ENCODE measurements at regions not wholly inside any gene's neighbourhood (a gene's known extent, or its start where the extent isn't known, plus 50 kb on each side); places are given as distances from the start of the nearest gene placed in this dataset.

DNA sequence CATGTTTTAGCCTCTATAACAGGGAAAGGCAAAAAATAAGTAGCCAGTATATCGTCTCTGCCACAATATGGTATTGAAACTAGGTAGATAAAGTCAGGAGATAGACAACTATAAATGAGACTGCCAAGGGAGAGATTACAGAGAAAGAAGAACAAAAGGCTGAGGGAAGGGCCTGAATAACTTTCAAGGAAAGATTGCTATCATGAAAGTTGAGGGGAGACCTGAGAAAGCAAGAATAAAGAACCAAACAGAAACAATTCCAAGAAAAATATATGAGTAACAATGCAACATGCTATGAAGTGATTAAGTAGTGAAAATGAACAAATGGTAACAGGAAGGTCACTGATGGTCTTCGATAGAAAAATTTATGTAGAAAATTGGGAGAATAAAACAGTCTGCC lies 690.1 kb downstream of the METTL15 start:
- Histone ChIP-seq H3K4me3 (no peak overlapping the region), H3K9me3 (ENCODE audit: control insufficient read depth in 4 of 4, insufficient read depth in 3 of 4, low read length in 3 of 4) (peaks cover 0 to 4% (median 0%) of the 10 kb centered on the region in 4 donors), H3K4me1 (ENCODE audit: control insufficient read depth in 5 of 5, insufficient read depth in 5 of 5, low read length in 5 of 5) (no peaks in the 10 kb centered on the region), H3K27me3 (ENCODE audit: control insufficient read depth in 3 of 3, insufficient read depth in 3 of 3, low read length in 2 of 3) (no peaks in the 10 kb centered on the region), H3K9ac (ENCODE audit: insufficient read depth in 1 of 2, low read length in 2 of 2) (no peak overlapping the region), H3K27ac (ENCODE audit: low read depth in 1 of 2, low read length in 1 of 2) (no peak overlapping the region), H3K36me3 (ENCODE audit: control insufficient read depth in 4 of 4, insufficient read depth in 4 of 4, low read length in 4 of 4) (no peaks in the 10 kb centered on the region)
- WGBS, 2 donors, result 74 to 81% methylated on average over 2 of the region's 2 CpGs
- DNase-seq, result no peak
- ATAC-seq (ENCODE audit: insufficient read depth, low FRiP score), result no peak
- TF ChIP-seq, protein P1, sequence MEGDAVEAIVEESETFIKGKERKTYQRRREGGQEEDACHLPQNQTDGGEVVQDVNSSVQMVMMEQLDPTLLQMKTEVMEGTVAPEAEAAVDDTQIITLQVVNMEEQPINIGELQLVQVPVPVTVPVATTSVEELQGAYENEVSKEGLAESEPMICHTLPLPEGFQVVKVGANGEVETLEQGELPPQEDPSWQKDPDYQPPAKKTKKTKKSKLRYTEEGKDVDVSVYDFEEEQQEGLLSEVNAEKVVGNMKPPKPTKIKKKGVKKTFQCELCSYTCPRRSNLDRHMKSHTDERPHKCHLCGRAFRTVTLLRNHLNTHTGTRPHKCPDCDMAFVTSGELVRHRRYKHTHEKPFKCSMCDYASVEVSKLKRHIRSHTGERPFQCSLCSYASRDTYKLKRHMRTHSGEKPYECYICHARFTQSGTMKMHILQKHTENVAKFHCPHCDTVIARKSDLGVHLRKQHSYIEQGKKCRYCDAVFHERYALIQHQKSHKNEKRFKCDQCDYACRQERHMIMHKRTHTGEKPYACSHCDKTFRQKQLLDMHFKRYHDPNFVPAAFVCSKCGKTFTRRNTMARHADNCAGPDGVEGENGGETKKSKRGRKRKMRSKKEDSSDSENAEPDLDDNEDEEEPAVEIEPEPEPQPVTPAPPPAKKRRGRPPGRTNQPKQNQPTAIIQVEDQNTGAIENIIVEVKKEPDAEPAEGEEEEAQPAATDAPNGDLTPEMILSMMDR (IDR thresholded peaks at IDR 0.05; ENCODE audit: control extremely low read depth, extremely low read depth), result no peak

DNA sequence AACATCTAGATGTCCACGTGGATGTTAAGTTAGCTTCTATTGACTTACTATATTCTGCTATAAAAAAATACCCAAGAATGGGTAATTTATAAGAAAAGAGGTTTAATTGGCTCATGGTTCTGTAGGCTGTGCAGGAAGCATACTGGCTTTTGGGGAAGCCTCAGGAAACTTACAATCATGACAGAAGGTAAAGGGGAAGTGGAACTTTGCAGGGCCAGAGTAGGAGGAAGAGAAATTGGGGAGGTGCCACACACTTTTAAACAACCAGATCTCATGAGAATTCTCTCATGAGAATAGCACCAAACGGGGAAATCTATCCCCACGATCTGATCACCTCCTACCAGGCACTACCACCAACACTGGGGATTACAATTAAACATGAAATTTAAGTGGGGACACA lies 689.3 kb downstream of the METTL15 start:
- Histone ChIP-seq H3K4me3 (no peak overlapping the region), H3K9ac (ENCODE audit: insufficient read depth in 1 of 2, low read length in 2 of 2) (no peak overlapping the region), H3K27me3 (ENCODE audit: control insufficient read depth in 3 of 3, insufficient read depth in 3 of 3, low read length in 2 of 3) (no peaks in the 10 kb centered on the region), H3K9me3 (ENCODE audit: control insufficient read depth in 4 of 4, insufficient read depth in 3 of 4, low read length in 3 of 4) (peaks cover 0 to 4% (median under 1%) of the 10 kb centered on the region in 4 donors), H3K36me3 (ENCODE audit: control insufficient read depth in 4 of 4, insufficient read depth in 4 of 4, low read length in 4 of 4) (no peaks in the 10 kb centered on the region), H3K4me1 (ENCODE audit: control insufficient read depth in 5 of 5, insufficient read depth in 5 of 5, low read length in 5 of 5) (no peaks in the 10 kb centered on the region), H3K27ac (ENCODE audit: low read depth in 1 of 2, low read length in 1 of 2) (no peak overlapping the region)
- ATAC-seq (ENCODE audit: insufficient read depth, low FRiP score) (no peak), DNase-seq (no peak)
- 72 to 75% methylated on average over 3 of the region's 3 CpGs for WGBS, 2 donors
- TF ChIP-seq, protein P1 (IDR thresholded peaks at IDR 0.05; ENCODE audit: control extremely low read depth, extremely low read depth), result no peak

DNA sequence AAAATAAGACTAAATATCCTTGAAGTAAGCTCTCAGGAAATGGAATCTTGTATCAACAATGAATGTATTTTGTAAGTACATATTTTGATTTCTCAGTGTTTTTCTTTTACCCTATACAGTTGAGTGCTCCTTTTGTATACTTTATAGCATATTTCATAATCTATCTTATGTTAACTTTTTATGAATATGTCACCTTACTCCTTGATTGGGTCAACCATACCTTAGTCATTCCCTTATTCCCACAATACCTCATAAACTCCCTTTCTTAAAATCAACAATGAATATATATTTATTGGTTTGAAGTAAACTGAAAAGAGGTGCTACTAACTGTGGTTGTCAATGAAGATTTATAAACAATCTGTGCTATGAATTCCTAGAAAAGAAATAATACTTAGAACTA lies 686.2 kb downstream of the METTL15 start:
- ATAC-seq (ENCODE audit: insufficient read depth, low FRiP score), result no peak
- Histone ChIP-seq H3K36me3 (ENCODE audit: control insufficient read depth in 4 of 4, insufficient read depth in 4 of 4, low read length in 4 of 4) (no peaks in the 10 kb centered on the region), H3K27ac (ENCODE audit: low read depth in 1 of 2, low read length in 1 of 2) (no peak overlapping the region), H3K9me3 (ENCODE audit: control insufficient read depth in 4 of 4, insufficient read depth in 3 of 4, low read length in 3 of 4) (peaks cover 0 to 5% (median 0%) of the 10 kb centered on the region in 4 donors), H3K9ac (ENCODE audit: insufficient read depth in 1 of 2, low read length in 2 of 2) (no peak overlapping the region), H3K4me1 (ENCODE audit: control insufficient read depth in 5 of 5, insufficient read depth in 5 of 5, low read length in 5 of 5) (no peaks in the 10 kb centered on the region), H3K27me3 (ENCODE audit: control insufficient read depth in 3 of 3, insufficient read depth in 3 of 3, low read length in 2 of 3) (no peaks in the 10 kb centered on the region), H3K4me3 (no peak overlapping the region)
- TF ChIP-seq, protein P1 (IDR thresholded peaks at IDR 0.05; ENCODE audit: control extremely low read depth, extremely low read depth), result no peak
- no peak for DNase-seq

DNA sequence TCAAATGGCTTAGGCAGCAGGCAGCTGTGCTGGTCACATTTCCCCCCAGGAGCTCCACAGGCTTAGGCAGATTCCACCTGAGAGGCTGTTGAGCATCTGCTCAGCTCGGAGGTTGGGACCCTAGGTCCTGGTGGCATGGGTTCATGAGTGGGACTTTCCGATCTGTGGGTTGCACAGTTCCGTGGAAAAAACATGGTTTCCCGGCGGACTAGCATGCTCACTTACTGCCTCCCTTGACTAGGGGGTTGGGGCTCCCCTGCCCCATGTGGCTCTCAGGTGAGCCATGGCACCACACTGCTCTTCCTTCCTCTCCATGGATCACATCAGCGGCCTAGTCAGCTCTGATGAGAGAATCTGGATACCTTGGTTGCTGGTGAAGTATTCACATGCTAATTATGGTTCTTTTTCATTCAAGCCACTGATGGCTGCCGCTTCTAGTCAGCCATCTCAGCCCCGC lies 685.1 kb downstream of the METTL15 start:
- Histone ChIP-seq H3K4me1 (ENCODE audit: control insufficient read depth in 5 of 5, insufficient read depth in 5 of 5, low read length in 5 of 5) (no peaks in the 10 kb centered on the region), H3K27me3 (ENCODE audit: control insufficient read depth in 3 of 3, insufficient read depth in 3 of 3, low read length in 2 of 3) (no peaks in the 10 kb centered on the region), H3K4me3 (no peak overlapping the region), H3K9ac (ENCODE audit: insufficient read depth in 1 of 2, low read length in 2 of 2) (no peak overlapping the region), H3K36me3 (ENCODE audit: control insufficient read depth in 4 of 4, insufficient read depth in 4 of 4, low read length in 4 of 4) (no peaks in the 10 kb centered on the region), H3K27ac (ENCODE audit: low read depth in 1 of 2, low read length in 1 of 2) (no peak overlapping the region), H3K9me3 (ENCODE audit: control insufficient read depth in 4 of 4, insufficient read depth in 3 of 4, low read length in 3 of 4) (peaks cover 0 to 5% (median 0%) of the 10 kb centered on the region in 4 donors)
- TF ChIP-seq, protein P1 (IDR thresholded peaks at IDR 0.05; ENCODE audit: control extremely low read depth, extremely low read depth), result no peak
- no peak for ATAC-seq (ENCODE audit: insufficient read depth, low FRiP score)
- DNase-seq, result no peak
- WGBS, 2 donors, result 80 to 86% methylated on average over 8 of the region's 8 CpGs

Data from lung (tissue), 11 donors.